ENCODE measurements at regions not wholly inside any gene's neighbourhood (a gene's known extent, or its start where the extent isn't known, plus 50 kb on each side); places are given as distances from the start of the nearest gene placed in this dataset.

DNA sequence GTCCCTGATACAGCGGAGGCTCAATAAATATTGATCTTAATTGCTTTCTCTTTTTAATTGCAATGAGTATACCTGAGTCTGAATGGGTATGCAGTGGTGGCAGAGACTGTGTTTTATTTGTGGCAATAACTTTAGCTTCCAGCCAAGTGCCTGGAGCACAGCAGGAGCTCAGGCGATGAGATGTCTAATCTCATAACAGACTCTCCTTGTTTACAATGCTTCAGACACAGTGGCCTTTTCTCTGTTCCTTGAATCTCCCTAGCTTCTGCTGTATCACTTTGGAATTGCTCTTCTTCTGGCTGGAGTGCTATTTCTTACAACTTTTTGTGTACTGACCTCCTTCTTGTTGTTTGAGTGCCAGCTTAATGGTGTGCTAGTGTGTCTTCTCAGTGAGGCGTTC, 91.5 kb upstream of the UNC5C start:
- TF ChIP-seq, protein P1, sequence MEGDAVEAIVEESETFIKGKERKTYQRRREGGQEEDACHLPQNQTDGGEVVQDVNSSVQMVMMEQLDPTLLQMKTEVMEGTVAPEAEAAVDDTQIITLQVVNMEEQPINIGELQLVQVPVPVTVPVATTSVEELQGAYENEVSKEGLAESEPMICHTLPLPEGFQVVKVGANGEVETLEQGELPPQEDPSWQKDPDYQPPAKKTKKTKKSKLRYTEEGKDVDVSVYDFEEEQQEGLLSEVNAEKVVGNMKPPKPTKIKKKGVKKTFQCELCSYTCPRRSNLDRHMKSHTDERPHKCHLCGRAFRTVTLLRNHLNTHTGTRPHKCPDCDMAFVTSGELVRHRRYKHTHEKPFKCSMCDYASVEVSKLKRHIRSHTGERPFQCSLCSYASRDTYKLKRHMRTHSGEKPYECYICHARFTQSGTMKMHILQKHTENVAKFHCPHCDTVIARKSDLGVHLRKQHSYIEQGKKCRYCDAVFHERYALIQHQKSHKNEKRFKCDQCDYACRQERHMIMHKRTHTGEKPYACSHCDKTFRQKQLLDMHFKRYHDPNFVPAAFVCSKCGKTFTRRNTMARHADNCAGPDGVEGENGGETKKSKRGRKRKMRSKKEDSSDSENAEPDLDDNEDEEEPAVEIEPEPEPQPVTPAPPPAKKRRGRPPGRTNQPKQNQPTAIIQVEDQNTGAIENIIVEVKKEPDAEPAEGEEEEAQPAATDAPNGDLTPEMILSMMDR (IDR thresholded peaks at IDR 0.05): no peak
- no peak for TF ChIP-seq POLR2A (IDR thresholded peaks at IDR 0.05)
